C1 segment of cervical spinal cord (tissue), 14 donors: ENCODE measurements at regions not wholly inside any gene's neighbourhood (a gene's known extent, or its start where the extent isn't known, plus 50 kb on each side); places are given as distances from the start of the nearest gene placed in this dataset.

ENCODE experiments used
- DNase-seq, 14 donors: peaks; one replicate each; lab custom pipeline; 2025; lab: John Stamatoyannopoulos, UW

GRCh38 chr12:92468358-92469020 lies 234.3 kb upstream of the PLEKHG7 start:
- DNase-seq: peak in 1 of 14 donors; percentile 16

- DNase-seq: no peak
Observed at GRCh38 chr12:92467886-92468285, 234.9 kb upstream of the PLEKHG7 start.

GRCh38 chr12:92466391-92467305 lies 236.1 kb upstream of the PLEKHG7 start:
- DNase-seq: peak in 12 of 14 donors; percentile 3 to 88 (median 38)

- DNase-seq: no peak
Observed at GRCh38 chr12:92465786-92466295, 236.9 kb upstream of the PLEKHG7 start.

- peak in 1 of 14 donors; percentile 14 for DNase-seq
Observed at GRCh38 chr12:92464911-92465310, 237.9 kb upstream of the PLEKHG7 start.

- DNase-seq: no peak
Observed at GRCh38 chr12:92463171-92463570, 239.6 kb upstream of the PLEKHG7 start.

GRCh38 chr12:92462527-92462926 lies 240.3 kb upstream of the PLEKHG7 start:
- DNase-seq: no peak

- DNase-seq: no peak
Observed at GRCh38 chr12:92462049-92462448, 240.7 kb upstream of the PLEKHG7 start.

- no peak for DNase-seq
Observed at GRCh38 chr12:92459850-92460249, 242.9 kb upstream of the PLEKHG7 start.

GRCh38 chr12:92458996-92459395 lies 243.8 kb upstream of the PLEKHG7 start:
- no peak for DNase-seq

- DNase-seq: no peak
Observed at GRCh38 chr12:92457458-92458180, 245.2 kb upstream of the PLEKHG7 start.

- DNase-seq: no peak
Observed at GRCh38 chr12:92452763-92453162, 250.0 kb upstream of the PLEKHG7 start.

- DNase-seq: no peak
Observed at GRCh38 chr12:92446083-92446460, 256.7 kb upstream of the PLEKHG7 start.

- DNase-seq: no peak
Observed at GRCh38 chr12:92445253-92446082, 257.3 kb upstream of the PLEKHG7 start.

- peak in 8 of 14 donors; percentile 9 to 40 (median 25) for DNase-seq
Observed at GRCh38 chr12:92444763-92445162, 258.0 kb upstream of the PLEKHG7 start.

- DNase-seq: no peak
Observed at GRCh38 chr12:92442782-92443181, 260.0 kb upstream of the PLEKHG7 start.

GRCh38 chr12:92440072-92440471 lies 262.7 kb upstream of the PLEKHG7 start:
- DNase-seq: no peak

GRCh38 chr12:92439420-92439805 lies 263.4 kb upstream of the PLEKHG7 start:
- peak in 1 of 14 donors; percentile 46 for DNase-seq

- no peak for DNase-seq
Observed at GRCh38 chr12:92438641-92439419, 264.0 kb upstream of the PLEKHG7 start.

- no peak for DNase-seq
Observed at GRCh38 chr12:92437452-92437851, 265.3 kb upstream of the PLEKHG7 start.
